ENCODE measurements at regions not wholly inside any gene's neighbourhood (a gene's known extent, or its start where the extent isn't known, plus 50 kb on each side); places are given as distances from the start of the nearest gene placed in this dataset.

GRCh38 chr4:155510771-155511170, 134.0 kb upstream of the MAP9 start:
- DNase-seq, result no peak

DNA sequence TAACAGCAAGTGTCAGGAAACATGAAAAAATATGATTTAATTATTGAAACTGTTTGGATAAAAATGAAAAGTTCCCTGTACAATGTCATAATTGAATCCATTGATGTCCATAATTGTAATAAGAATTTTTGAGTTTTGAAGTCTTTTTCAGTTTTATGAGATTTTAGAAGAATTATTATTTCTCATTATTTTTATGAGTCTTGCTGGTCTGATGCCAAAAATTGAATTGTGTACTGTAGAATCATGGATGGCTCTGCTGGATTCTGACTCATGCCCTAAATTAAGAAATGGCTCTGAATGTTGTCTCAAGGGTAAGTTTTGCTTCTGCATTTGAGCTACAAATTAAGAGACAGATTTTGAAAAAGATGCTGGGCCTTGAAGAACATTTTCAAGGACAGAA, 132.8 kb upstream of the MAP9 start:
- DNase-seq, result no peak

- no peak for DNase-seq
Measured at GRCh38 chr4:155506745-155507144, 130.0 kb upstream of the MAP9 start.

DNA sequence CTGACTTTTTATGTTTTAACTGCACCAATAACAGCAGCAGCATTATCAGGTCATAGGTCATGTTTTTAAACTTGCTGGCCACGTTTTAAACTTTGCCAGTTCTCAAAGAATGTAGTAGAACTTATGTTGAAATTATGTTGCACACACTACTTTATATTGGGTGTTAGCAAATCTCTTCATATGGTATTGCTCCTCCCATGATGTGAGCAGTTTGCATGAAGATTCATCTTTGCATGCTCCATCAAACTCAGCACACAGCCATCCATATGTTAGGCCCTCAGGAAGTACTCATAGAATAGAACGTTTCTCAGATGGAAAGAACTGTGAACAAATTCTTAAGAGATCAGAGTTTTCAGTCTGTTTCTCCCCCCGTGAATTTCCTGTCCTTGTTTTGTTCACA, 128.6 kb upstream of the MAP9 start:
- DNase-seq, result no peak

- no peak for DNase-seq
Measured at GRCh38 chr4:155497306-155497705, 120.5 kb upstream of the MAP9 start.

GRCh38 chr4:155496294-155496626, 119.5 kb upstream of the MAP9 start:
- no peak for DNase-seq

DNA sequence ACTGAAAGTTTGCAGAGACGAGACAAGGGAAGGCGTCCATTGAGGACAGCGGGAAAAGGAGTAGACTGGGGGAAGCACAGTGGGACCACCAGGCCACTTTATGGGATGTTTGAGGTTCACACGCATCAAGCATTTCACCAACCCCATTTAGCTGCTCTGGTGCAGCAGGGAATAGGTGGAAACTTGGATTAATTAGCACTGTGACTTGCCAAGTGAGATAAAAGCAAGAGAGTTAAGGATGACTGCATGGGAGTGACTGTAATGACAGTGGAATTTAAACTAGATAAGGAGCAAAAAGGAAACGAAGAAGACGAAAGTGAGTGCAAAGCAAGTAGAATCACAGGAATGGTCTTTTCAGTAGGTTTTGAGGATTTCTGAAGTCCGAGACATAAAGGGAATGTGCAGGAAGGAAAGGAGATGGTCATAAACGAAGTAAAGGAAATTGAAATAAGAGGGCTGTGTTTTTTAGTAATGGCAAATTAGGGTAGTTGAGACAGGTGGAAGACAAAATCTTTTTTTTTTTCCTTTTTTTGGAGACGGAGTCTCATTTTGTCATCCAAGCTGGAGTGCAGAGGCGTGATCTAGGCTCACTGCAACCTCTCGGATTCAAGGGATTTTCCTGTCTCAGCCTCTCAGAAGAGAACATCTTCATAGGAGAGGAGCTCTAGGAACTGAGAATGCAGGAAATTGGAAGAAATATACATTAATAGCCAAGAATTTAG, 119.0 kb upstream of the MAP9 start:
- DNase-seq, result no peak

DNA sequence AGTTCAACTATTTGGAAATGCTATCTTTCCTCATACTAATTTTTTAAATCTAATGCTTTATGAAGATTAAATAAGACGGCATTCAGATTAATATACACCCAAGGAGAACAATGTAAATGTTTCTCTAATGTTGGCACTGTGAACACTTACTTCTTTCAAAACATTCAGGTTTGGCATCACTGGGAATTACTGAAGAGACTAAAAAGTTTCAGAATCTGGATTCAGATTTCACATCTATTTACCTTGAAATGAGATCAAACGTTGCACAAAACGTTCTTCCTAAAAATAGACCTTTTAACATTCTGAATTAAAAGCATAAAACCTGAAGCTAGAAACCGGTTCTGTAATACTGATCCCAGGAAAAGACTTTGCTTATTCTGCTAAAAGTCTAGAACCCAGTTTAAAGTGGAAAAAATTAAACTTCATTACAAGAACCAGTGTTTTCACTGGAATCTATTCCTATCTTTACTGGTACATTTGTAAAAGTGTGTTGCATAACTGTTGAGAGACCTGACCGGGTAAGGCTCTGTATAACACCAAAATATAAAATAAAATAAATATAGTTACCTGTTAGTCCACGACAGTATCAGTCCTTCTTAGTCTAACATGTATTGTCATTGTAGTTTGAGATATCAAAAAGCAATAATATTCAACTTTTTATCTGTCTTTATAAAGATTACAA, 117.4 kb upstream of the MAP9 start:
- no peak for DNase-seq

- DNase-seq, result no peak
Measured at GRCh38 chr4:155491336-155492120, 114.8 kb upstream of the MAP9 start.

- no peak for DNase-seq
Measured at GRCh38 chr4:155489271-155489670, 112.5 kb upstream of the MAP9 start.

GRCh38 chr4:155488691-155489090, 111.9 kb upstream of the MAP9 start:
- DNase-seq, result no peak

DNA sequence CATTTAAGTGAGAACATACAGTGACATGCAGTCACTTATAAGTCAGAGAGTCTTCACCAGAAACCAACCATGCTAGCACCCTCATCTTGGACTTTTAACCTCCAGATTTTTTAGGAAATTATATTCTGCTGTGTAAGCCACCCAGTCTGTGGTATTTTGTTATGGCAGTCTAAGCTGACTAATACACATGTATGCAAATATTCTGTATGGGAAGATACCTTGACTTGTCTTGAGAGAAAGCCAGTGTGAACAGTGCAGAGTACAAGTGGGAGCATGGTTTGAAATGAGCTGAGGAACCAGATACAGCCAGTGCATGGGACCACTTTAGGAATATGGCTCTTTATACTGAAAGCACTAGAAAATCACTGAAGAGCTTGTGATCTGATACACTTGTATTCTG, 110.4 kb upstream of the MAP9 start:
- DNase-seq, result no peak

- DNase-seq, result no peak
Measured at GRCh38 chr4:155481150-155481549, 104.4 kb upstream of the MAP9 start.

- no peak for DNase-seq
Measured at GRCh38 chr4:155479835-155480234, 103.1 kb upstream of the MAP9 start.

- no peak for DNase-seq
Measured at GRCh38 chr4:155478336-155478835, 101.6 kb upstream of the MAP9 start.

DNA sequence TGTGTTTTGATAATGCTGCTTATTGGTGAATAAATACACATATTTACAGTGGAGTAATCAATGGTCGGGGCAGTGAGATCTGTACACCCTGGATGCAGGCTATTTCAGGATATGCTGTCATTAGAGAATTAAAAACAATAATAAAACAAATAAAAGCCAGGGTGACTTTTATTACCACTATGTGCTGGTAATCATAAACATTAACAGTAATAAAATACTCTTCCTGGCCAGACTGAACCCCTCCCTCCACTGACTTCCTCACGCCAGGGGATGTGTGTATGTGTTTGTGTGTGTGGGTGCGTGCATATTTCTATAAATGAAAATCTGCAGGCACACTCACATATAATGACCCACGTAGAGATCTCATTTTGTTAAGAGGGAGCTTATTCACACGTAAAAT, 98.0 kb upstream of the MAP9 start:
- DNase-seq, result no peak

DNA sequence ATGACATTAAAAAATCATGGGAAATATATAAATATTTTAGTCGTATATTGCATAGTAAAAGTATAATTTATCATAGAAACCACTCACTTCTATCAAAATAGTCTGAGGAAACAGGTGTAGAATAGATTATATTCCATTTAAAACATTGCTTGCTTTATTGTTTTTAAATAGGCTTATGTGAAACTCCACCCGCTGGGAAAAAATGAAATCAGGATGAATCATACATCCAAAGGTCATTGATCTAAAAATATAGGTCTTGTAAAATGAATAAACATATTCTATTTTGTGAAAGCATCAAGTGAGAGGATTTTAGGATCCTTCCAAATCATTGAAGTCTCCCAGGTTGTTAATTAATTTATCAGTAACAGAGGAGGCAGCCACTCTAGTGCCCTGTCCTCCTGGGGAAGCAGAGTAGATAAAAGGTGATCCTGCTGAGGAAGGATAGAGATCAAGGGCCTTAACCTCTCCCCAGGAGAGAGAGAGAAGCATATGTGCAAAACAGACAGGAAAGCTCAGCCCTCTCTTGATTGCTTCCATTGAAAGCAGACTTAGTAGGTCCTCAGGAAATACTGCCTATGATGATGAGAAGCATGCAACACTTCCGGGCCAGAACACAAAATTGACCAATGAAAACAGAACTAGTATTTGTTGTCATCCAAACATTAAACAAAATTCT, 96.8 kb upstream of the MAP9 start:
- DNase-seq, result no peak

DNA sequence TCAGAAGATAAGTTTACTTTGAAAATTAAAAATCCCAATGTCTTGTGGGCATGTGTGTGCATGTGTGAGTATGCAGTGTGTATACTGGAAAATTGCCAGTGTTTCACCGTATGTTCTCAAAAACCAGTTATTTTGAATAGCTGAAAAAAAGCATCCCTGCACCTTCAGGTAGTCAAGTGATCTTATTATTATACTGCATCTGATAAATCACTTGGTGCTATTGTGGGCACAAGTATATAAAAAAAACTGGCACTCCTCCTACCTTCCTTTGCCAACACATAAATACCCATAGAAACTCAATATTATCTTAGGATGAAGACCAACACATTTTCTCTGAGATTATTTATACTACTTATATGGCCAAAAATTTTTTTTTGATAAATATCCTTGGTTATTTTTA, 91.5 kb upstream of the MAP9 start:
- DNase-seq, result no peak

- DNase-seq, result no peak
Measured at GRCh38 chr4:155450676-155451075, 73.9 kb upstream of the MAP9 start.

DNA sequence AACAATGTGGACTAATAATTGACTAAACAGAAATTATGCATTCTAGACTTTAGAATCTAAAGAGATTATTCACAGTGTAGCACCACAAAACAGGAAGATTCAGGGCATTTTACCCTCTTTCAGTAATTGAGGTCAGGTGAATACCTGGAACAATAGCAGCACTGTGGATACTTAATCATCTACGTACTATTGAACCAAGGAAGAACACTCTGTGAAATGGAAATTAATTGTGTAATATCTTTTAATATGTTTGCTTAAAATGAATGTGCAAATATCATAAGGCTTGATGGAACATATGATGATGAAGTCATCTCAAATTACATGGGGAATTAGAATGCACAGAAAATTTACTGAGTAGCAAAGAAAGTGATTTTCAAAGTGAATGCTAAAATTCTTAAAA, 68.5 kb upstream of the MAP9 start:
- DNase-seq, result no peak

DNA sequence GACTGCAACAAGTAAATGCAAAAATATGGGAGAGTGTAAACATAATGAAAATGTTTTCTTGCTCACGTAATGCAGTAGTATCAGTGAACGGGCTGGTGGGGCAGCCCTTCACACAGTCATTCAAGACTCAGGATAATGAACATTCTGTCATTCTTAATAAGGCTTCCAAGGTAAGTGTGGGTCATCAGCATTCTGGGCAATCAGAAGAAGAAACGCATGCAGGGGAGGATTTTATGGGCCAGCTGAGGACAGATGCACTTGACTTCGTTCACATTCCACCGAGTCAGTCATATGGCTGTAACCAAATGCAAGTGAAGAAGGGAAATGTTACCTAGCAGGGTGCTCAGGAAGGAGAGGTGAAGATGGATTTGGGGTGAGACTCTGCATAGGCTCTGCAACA, 68.0 kb upstream of the MAP9 start:
- no peak for DNase-seq

DNA sequence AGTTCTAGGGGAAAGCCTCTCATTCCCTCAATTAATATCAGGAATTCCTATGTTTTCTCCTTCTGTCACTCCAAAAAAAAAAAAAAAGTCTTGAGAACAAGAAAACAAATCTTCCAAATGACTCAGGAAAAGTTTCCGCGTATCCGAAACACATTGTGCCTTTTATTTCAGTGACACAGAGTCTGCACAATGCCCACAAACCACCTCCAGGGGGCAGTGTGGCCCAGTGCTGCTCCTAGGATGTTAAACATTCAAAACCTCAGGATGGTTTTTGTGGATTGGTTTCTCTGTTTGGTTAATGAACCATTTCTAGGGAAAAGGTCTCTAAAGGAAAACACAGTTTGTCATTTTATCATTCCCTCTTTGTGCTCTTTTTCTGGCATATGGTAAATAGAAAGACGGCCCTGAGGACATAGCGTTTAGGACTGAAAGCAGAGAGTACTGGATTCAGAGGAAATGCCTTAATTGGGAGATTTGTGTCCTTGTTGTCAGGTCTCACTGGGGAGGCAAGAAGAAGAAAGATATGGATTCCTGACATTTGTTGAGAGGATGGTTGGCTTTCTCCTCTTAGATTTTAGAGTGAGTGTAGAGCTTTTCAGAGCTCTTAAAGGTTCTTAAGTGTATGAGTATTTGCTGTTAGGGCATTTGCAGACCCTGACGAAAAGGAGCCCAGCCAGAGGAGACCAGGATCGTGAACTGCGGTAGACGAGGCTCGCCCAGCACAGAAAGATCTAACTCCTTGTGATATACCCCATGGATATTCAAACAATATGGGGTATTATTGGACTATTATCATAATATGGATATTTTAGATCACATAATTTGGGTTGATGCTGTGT, 65.7 kb upstream of the MAP9 start:
- peak; percentile 82 for DNase-seq

- DNase-seq, result no peak
Measured at GRCh38 chr4:155441475-155441874, 64.7 kb upstream of the MAP9 start.

All from islet precursor cell (in vitro differentiated cells).